ENCODE measurements at regions not wholly inside any gene's neighbourhood (a gene's known extent, or its start where the extent isn't known, plus 50 kb on each side); places are given as distances from the start of the nearest gene placed in this dataset.
"Not testable (repeated sequence)": the region's sequence is repeated elsewhere in the genome, so short reads cannot be mapped to it uniquely, and the experiment has no call there.

DNA sequence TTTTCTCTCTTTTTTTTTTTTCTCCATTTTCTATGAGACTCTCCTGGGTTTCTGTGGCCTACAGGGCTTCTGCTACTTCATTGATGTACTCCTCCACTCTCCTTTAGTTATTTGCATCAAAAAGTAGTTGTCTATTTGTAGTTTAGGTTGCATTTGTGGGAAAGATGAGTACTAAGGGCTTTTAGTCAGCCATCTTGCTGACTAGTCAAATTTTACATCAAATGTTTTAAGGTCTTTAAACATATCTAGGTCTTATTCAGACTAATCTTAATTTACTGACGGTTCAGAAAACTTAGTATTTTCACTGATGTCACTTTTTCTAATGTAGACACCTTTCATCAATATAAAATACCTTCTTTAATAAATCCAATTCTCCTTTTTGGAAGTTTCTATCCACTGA is 871.0 kb downstream of the PLOD2 start:
- DNase-seq (ENCODE audit: low read depth, low spot score), result no peak
- no peak overlapping the region for H3K4me3 ChIP-seq (ENCODE audit: low read length)

DNA sequence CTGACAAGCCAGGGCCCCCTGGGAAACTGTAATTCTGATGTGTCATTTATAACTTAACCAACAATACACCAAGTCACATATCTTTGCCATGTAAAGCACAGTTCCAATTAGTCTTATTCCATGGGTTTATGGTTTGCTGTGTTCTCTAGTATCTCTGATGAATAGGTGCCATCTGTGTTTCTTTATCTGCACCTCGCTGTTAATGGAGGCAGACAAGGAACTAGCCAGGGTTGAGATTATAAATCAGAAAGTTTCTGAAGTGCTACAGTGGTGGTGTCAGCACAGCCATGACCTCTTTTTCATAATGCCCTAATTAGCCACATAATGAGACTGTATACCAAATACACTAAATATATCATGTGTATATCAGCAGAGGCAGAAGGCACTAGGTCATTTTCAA is 866.4 kb downstream of the PLOD2 start:
- no peak for DNase-seq (ENCODE audit: low read depth, low spot score)
- H3K4me3 ChIP-seq (ENCODE audit: low read length), result no peak overlapping the region

- H3K4me3 ChIP-seq (ENCODE audit: low read length), result no peak overlapping the region
- DNase-seq (ENCODE audit: low read depth, low spot score), result no peak
Observed at GRCh38 chr3:145307272-145307671, 853.7 kb downstream of the PLOD2 start.

GRCh38 chr3:145313751-145314150 is 847.2 kb downstream of the PLOD2 start:
- H3K4me3 ChIP-seq (ENCODE audit: low read length), result no peak overlapping the region
- DNase-seq (ENCODE audit: low read depth, low spot score), result peak; percentile 23

- not testable (repeated sequence) for DNase-seq (ENCODE audit: low read depth, low spot score); H3K4me3 ChIP-seq (ENCODE audit: low read length)
Observed at GRCh38 chr3:145316253-145316652, 844.7 kb downstream of the PLOD2 start.

DNA sequence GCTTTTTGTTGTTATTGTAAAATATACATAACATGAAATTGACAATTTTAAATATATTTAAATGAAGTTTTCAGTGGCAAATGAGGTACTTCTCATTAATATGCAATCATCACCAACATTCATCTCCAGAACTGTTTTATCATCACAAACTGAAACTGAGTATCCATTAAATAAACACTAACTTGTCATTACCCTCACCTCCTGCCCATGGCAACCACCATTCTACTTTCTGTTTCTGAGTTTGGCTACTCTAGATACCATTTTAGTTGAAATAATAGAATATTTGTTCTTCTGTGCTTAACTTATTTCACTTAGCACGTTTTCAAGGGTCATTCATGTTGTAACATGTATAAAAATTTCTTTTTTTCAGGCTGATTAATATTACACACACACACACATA is 834.3 kb downstream of the PLOD2 start:
- no peak overlapping the region for H3K4me3 ChIP-seq (ENCODE audit: low read length)
- no peak for DNase-seq (ENCODE audit: low read depth, low spot score)

- not testable (repeated sequence) for H3K4me3 ChIP-seq (ENCODE audit: low read length); DNase-seq (ENCODE audit: low read depth, low spot score)
Observed at GRCh38 chr3:145333427-145333826, 827.6 kb downstream of the PLOD2 start.

DNA sequence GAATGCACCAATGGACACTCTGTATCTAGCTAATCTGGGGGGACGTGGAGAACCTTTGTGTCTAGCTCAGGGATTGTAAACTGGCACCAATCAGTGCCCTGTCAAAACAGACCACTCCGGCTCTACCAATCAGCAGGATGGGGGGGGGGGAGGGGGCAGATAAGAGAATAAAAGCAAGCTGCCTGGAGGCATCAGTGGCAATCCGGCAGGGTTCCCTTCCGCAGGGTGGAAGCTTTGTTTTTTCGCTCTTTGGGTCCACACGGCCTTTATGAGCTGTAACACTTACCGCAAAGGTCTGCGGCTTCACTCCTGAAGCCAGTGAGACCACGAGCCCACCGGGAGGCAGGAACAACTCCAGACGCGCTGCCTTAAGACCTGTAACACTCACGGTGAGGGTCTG is 827.1 kb downstream of the PLOD2 start:
- no peak for DNase-seq (ENCODE audit: low read depth, low spot score)
- no peak overlapping the region for H3K4me3 ChIP-seq (ENCODE audit: low read length)

GRCh38 chr3:145355206-145355605 is 805.8 kb downstream of the PLOD2 start:
- DNase-seq (ENCODE audit: low read depth, low spot score), result no peak
- H3K4me3 ChIP-seq (ENCODE audit: low read length), result no peak overlapping the region

DNA sequence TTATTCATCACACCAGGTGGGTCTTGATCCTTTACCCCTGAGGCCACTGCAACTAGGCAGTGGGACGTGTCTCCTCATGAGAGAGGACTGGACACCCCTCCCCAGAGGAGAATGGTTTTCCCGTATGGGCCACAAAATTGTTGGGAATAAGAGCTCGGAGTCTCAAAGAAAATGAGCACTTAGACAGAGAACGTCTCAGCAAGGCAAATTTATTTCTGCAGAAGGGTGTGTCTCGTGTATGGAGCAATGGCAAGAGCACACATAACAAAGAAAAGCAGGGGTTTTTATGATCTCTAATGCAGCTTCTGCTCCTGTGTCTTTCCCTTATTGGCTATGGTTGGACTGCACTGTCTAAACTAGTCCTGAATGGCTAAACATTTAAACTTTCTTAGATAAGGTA is 803.5 kb downstream of the PLOD2 start:
- H3K4me3 ChIP-seq (ENCODE audit: low read length), result no peak overlapping the region
- DNase-seq (ENCODE audit: low read depth, low spot score), result no peak

GRCh38 chr3:145359040-145359439 is 801.9 kb downstream of the PLOD2 start:
- no peak overlapping the region for H3K4me3 ChIP-seq (ENCODE audit: low read length)

DNA sequence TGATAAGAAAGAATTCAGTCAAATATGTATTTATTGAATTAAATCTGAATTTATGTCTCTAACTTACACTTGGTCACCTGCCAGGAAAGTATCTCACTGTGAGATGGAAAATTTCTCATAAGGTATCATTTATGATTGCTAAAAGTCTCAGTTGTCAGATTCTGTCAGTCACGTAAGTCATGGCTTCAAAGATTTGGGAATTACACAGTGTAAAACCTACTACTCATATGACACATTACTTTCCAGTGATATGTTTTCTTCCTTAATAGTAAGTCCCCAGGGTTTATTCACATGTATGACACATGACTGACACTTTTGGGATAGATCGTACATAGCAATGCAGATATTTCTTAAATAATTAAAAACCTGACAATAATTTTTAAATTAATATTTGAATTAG is 792.2 kb downstream of the PLOD2 start:
- no peak for DNase-seq (ENCODE audit: low read depth, low spot score)

More at GRCh38 chr3:145359040-145359439, 801.9 kb downstream of the PLOD2 start:
- DNase-seq (ENCODE audit: low read depth, low spot score), result no peak

DNA sequence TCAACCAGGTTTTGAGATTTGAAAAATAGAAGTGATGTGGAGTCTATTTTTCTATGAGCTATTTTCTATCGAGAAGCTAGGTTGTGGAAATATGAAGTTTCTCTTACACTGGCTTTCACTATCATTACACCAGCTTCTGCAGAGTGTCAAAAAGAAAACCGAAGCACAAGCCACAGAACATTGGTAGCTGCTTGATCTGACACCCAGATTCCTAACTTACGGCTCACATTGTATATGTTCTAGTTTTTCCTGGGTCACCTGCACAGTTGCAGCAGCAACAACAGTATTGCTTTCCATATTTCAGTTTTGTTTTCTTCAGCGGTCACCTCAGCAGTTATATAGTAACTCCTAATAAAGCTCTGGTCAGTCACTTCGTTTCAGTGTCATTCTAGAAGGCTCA is 790.1 kb downstream of the PLOD2 start:
- no peak for DNase-seq (ENCODE audit: low read depth, low spot score)
- H3K4me3 ChIP-seq (ENCODE audit: low read length), result no peak overlapping the region

More for the DNA sequence above, 792.2 kb downstream of the PLOD2 start:
- H3K4me3 ChIP-seq (ENCODE audit: low read length), result no peak overlapping the region

GRCh38 chr3:145377301-145377700 is 783.7 kb downstream of the PLOD2 start:
- DNase-seq (ENCODE audit: low read depth, low spot score), result no peak

GRCh38 chr3:145383416-145383815 is 777.6 kb downstream of the PLOD2 start:
- H3K4me3 ChIP-seq (ENCODE audit: low read length), result no peak overlapping the region
- DNase-seq (ENCODE audit: low read depth, low spot score), result no peak

More at GRCh38 chr3:145377301-145377700, 783.7 kb downstream of the PLOD2 start:
- no peak overlapping the region for H3K4me3 ChIP-seq (ENCODE audit: low read length)

- H3K4me3 ChIP-seq (ENCODE audit: low read length), result no peak overlapping the region
- DNase-seq (ENCODE audit: low read depth, low spot score), result no peak
Observed at GRCh38 chr3:145384307-145384706, 776.7 kb downstream of the PLOD2 start.

DNA sequence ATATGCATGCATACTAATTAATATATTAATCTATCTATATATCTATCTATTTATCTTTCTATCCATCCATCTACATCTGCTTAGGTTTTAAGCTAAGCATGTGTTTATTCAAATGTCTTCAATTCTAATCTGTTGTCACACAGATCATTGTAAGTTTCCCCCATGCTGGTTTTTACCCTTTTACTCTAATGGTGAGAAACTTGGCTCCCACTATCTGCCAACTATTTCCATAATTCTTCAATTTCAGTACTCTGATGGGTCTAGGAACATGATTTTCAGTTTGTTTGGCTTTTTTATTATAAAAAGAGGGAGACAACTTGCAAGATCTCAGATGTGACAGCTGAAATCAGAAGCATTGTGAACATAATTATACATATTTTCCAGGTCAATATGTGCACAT is 773.8 kb downstream of the PLOD2 start:
- DNase-seq (ENCODE audit: low read depth, low spot score), result no peak
- H3K4me3 ChIP-seq (ENCODE audit: low read length), result no peak overlapping the region

DNA sequence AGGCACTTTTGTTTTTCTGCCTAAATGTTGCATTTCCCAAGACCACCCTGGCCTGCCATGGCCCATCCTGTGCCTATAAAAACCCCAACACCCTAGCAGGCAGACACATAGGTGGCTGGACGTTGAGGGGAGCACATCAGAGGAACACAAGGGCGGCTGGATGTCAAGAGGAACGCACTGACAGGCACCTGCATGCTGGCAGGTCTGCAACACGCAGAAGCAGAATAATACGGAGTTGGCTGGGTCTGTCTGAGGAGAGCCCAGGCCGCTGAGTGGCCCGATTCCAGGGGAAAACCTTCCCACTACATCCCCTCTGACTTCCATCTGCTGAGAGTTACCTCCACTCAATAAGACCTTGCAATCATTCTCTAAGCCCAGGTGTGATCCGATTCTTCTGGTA is 765.6 kb downstream of the PLOD2 start:
- no peak for DNase-seq (ENCODE audit: low read depth, low spot score)
- H3K4me3 ChIP-seq (ENCODE audit: low read length), result no peak overlapping the region

DNA sequence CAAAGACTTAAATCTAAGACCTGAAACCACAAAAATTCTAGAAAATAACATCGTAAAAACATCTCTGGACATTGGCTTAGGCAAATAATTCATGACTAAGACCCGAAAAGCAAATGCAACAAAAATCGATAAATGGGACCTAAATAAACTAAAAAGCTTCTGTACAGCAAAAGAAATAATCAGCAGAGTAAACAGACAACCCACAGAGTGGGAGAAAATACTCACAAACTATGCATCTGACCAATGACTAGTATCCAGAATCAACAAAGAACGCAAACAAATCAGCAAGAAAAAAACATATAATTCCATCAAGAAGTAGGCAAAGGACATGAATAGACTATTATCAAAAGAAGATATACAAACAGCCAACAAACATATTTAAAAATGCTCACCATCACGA is 749.4 kb downstream of the PLOD2 start:
- no peak for DNase-seq (ENCODE audit: low read depth, low spot score)
- no peak overlapping the region for H3K4me3 ChIP-seq (ENCODE audit: low read length)

DNA sequence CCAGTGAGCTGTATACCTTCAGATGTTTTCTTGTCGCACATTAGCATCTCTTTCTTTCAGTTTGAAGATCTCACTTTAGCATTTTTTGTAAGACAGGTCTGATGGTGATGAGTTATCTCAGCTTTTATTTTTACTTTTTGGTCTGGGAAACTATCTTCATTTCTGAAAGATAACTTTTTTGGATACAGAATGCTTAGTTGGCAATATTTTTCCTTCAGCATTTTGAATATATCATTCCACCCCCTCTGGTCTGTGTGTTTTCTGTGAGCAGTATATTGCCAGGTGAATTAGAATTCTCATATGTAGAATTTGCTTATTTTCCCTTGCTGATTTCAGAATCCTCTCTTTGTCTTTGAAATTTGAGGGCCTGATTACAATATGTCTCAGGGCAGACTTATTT is 743.3 kb downstream of the PLOD2 start:
- H3K4me3 ChIP-seq (ENCODE audit: low read length), result no peak overlapping the region
- no peak for DNase-seq (ENCODE audit: low read depth, low spot score)

- no peak for DNase-seq (ENCODE audit: low read depth, low spot score)
- H3K4me3 ChIP-seq (ENCODE audit: low read length), result no peak overlapping the region
Observed at GRCh38 chr3:145422556-145422955, 738.4 kb downstream of the PLOD2 start.

DNA sequence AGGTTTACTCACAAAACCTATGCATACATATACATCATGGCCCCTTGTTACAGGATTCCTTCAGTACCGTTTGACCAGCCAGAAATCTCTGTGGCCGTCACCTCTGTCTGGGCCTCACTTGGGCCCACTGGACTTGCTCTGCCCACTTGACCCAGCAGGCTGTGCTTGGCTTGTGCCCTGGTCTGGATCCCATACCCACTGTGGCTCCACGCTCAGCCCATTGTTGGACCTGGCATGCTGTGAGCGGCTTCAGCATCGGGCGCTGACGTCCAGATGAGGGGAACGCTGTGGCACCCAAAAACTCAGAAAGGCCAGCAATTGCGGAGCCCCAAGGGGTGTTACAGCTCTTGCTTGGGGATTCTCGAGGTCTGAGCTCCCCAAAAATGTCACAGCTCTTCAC is 733.6 kb downstream of the PLOD2 start:
- no peak overlapping the region for H3K4me3 ChIP-seq (ENCODE audit: low read length)
- DNase-seq (ENCODE audit: low read depth, low spot score), result no peak

Measured in Jurkat, Clone E6-1 (cell line).